OCI-LY1 (cell line): ENCODE measurements at regions not wholly inside any gene's neighbourhood (a gene's known extent, or its start where the extent isn't known, plus 50 kb on each side); places are given as distances from the start of the nearest gene placed in this dataset.

ENCODE experiments used
- EZH2 ChIP-seq: fragments of 200-600 bp; sonication (generic), shearing (Covaris generic); IDR thresholded peaks from 2 replicates; pipeline ENCODE4 v1.8.0; 2017; ENCODE audit warnings: borderline replicate concordance, mixed run types, mild to moderate bottlenecking, antibody characterized with exemption, low read length, moderate library complexity, mixed read lengths
- TF ChIP-seq, protein P1 (sequence below): fragments of 200-600 bp; sonication (generic), shearing (Covaris generic); IDR thresholded peaks from 2 replicates; pipeline ENCODE4 v1.5.1; 2017; ENCODE audit warnings: mild to moderate bottlenecking, antibody characterized with exemption, low read length, moderate library complexity, mixed read lengths

DNA sequence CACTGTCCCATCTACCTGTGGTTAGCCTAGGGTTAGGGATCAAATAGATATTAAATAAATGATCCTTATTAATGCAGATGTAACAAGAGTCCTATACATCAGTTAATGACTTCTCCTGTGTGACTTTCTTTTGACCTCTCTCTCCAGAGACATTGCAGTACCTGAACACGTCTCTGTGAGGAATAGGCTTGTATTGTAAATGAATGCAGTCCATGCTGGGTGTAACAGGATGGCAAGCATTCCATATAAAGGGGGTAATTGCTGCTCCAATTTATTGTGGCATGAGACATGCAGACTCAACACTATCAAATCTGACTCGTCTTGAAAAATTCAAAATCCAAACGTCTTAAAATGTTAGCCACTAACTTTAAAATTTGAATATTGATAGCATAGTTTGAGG is 189.5 kb downstream of the PRDM2 start:
- no peak for TF ChIP-seq EZH2
- TF ChIP-seq, protein P1, sequence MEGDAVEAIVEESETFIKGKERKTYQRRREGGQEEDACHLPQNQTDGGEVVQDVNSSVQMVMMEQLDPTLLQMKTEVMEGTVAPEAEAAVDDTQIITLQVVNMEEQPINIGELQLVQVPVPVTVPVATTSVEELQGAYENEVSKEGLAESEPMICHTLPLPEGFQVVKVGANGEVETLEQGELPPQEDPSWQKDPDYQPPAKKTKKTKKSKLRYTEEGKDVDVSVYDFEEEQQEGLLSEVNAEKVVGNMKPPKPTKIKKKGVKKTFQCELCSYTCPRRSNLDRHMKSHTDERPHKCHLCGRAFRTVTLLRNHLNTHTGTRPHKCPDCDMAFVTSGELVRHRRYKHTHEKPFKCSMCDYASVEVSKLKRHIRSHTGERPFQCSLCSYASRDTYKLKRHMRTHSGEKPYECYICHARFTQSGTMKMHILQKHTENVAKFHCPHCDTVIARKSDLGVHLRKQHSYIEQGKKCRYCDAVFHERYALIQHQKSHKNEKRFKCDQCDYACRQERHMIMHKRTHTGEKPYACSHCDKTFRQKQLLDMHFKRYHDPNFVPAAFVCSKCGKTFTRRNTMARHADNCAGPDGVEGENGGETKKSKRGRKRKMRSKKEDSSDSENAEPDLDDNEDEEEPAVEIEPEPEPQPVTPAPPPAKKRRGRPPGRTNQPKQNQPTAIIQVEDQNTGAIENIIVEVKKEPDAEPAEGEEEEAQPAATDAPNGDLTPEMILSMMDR = no peak
